GM23338 (cell line): ENCODE measurements at regions not wholly inside any gene's neighbourhood (a gene's known extent, or its start where the extent isn't known, plus 50 kb on each side); places are given as distances from the start of the nearest gene placed in this dataset.

Experiments used
- ATAC-seq: fragments of 200-7000 bp; cut with Tn5 transposase; 3 replicates; pipeline ENCODE4 v1.9.1; 2020
- DNase-seq: peaks from one replicate; pipeline ENCODE4 v3.0.0-alpha.2; 2015; ENCODE audit warnings: low spot score
- H2AFZ ChIP-seq: fragments of 200-600 bp; sonication (generic); 2 replicates; pipeline ENCODE4 v1.8.0; 2016; ENCODE audit warnings: antibody characterized with exemption, mild to moderate bottlenecking, moderate library complexity
- H3F3A ChIP-seq: fragments of 200-600 bp; sonication (generic); replicated peaks from 2 replicates; pipeline ENCODE4 v1.8.0; 2017; ENCODE audit warnings: antibody characterized with exemption, mixed run types, low read depth
- H3K27ac ChIP-seq: fragments of 200-600 bp; sonication (generic); 2 replicates; pipeline ENCODE4 v1.6.1; 2016; ENCODE audit warnings: low read depth
- H3K27me3 ChIP-seq: fragments of 200-600 bp; sonication (generic); 2 replicates; pipeline ENCODE4 v1.8.0; 2016; ENCODE audit warnings: mild to moderate bottlenecking, mixed run types, moderate library complexity; ENCODE audit not compliant: insufficient read depth
- H3K36me3 ChIP-seq: fragments of 200-600 bp; sonication (generic); 2 replicates; pipeline ENCODE4 v1.8.0; 2016; ENCODE audit warnings: mild to moderate bottlenecking; ENCODE audit not compliant: insufficient read depth
- H3K4me1 ChIP-seq: fragments of 200-600 bp; sonication (generic); 2 replicates; pipeline ENCODE4 v1.8.0; 2016; ENCODE audit warnings: mild to moderate bottlenecking, moderate library complexity; ENCODE audit not compliant: insufficient read depth
- H3K4me2 ChIP-seq: fragments of 200-600 bp; sonication (generic); 2 replicates; pipeline ENCODE4 v1.7.1; 2017; ENCODE audit warnings: mixed run types
- H3K4me3 ChIP-seq: fragments of 200-600 bp; sonication (generic); 2 replicates; pipeline ENCODE4 v1.6.1; 2016; ENCODE audit warnings: mixed run types
- H3K79me2 ChIP-seq: fragments of 200-600 bp; sonication (generic); replicated peaks from 2 replicates; pipeline ENCODE4 v1.8.0; 2017; ENCODE audit warnings: mild to moderate bottlenecking; ENCODE audit not compliant: insufficient read depth
- H3K9me2 ChIP-seq: fragments of 200-600 bp; sonication (generic); 2 replicates; pipeline ENCODE4 v1.8.0; 2017; ENCODE audit not compliant: insufficient read depth
- H4K20me1 ChIP-seq: fragments of 200-600 bp; sonication (generic); replicated peaks from 2 replicates; pipeline ENCODE4 v1.8.0; 2017; ENCODE audit warnings: mild to moderate bottlenecking; ENCODE audit not compliant: insufficient read depth
- H3K27ac Mint-ChIP-seq: 2 replicates; pipeline ENCODE4 v1.8.0; 2020; ENCODE audit warnings: inconsistent platforms, mild to moderate bottlenecking, moderate library complexity, mixed read lengths
- H3K27me3 Mint-ChIP-seq: 3 replicates; pipeline ENCODE4 v1.8.0; 2022; ENCODE audit warnings: low read depth, mild to moderate bottlenecking, moderate library complexity, mixed read lengths, inconsistent platforms; ENCODE audit not compliant: insufficient read depth, poor library complexity
- H3K36me3 Mint-ChIP-seq: 3 replicates; pipeline ENCODE4 v1.8.0; 2021; ENCODE audit warnings: low read depth, mild to moderate bottlenecking, inconsistent platforms, moderate library complexity, mixed read lengths
- H3K4me1 Mint-ChIP-seq: 3 replicates; pipeline ENCODE4 v1.8.0; 2020; ENCODE audit warnings: mild to moderate bottlenecking, inconsistent platforms, mixed read lengths
- H3K4me3 Mint-ChIP-seq: 3 replicates; pipeline ENCODE4 v1.8.0; 2021; ENCODE audit warnings: moderate library complexity, mild to moderate bottlenecking, inconsistent platforms, mixed read lengths
- H3K9me3 Mint-ChIP-seq: 3 replicates; pipeline ENCODE4 v1.8.0; 2020; ENCODE audit warnings: moderate library complexity, mild to moderate bottlenecking, inconsistent platforms, mixed read lengths
- CREB1 ChIP-seq: fragments of 250-450 bp; sonication (Bioruptor Pico); IDR thresholded peaks from 2 replicates; pipeline ENCODE4 v1.5.0; 2020; ENCODE audit warnings: low read depth, mild to moderate bottlenecking, moderate library complexity
- EZH2 ChIP-seq: fragments of 200-600 bp; sonication (generic); IDR thresholded peaks from one replicate; pipeline ENCODE4 v1.8.0; 2017; ENCODE audit warnings: antibody characterized with exemption, mild to moderate bottlenecking, low read depth; ENCODE audit not compliant: unreplicated experiment
- EZH2phosphoT487 ChIP-seq: fragments of 200-600 bp; sonication (generic); IDR thresholded peaks from one replicate; pipeline ENCODE4 v1.8.1; 2018; ENCODE audit warnings: antibody characterized with exemption; ENCODE audit not compliant: unreplicated experiment
- JUNB ChIP-seq: IDR thresholded peaks from one replicate; pipeline ENCODE4 v1.6.1; 2016; ENCODE audit warnings: antibody characterized with exemption; ENCODE audit not compliant: unreplicated experiment
- NANOG ChIP-seq: IDR thresholded peaks from 2 replicates; pipeline ENCODE4 v1.6.1; 2016; ENCODE audit warnings: antibody characterized with exemption, borderline replicate concordance
- POLR2AphosphoS5 ChIP-seq: IDR thresholded peaks from 2 replicates; pipeline ENCODE4 v1.6.1; 2016; ENCODE audit warnings: antibody characterized with exemption, low read depth
- STAT1 ChIP-seq: IDR thresholded peaks from one replicate; pipeline ENCODE4 v1.6.1; 2016; ENCODE audit warnings: antibody characterized with exemption; ENCODE audit not compliant: unreplicated experiment
- ZNF114 ChIP-seq: fragments of 250-450 bp; sonication (Bioruptor Pico); IDR thresholded peaks from 2 replicates; pipeline ENCODE4 v1.5.0; 2020; ENCODE audit warnings: mild to moderate bottlenecking, moderate library complexity
- ZNF331 ChIP-seq: fragments of 250-450 bp; sonication (Bioruptor Pico); IDR thresholded peaks from 2 replicates; pipeline ENCODE4 v1.5.0; 2020; ENCODE audit warnings: low read depth, mild to moderate bottlenecking, moderate library complexity
- TF ChIP-seq, protein P1 (sequence below), 2 experiments: fragments of 200-600 bp in 1 of 2; sonication (generic) in 1 of 2; conservative IDR thresholded peaks; 2 replicates each; pipeline versions ENCODE4 v1.5.1 to v1.6.1; 2016 to 2017; ENCODE audit warnings: antibody characterized with exemption in 2 of 2, low read depth in 2 of 2, mild to moderate bottlenecking in 2 of 2, moderate library complexity in 1 of 2
- TF ChIP-seq, protein P2 (sequence below): IDR thresholded peaks from one replicate; pipeline ENCODE4 v1.6.1; 2018; ENCODE audit warnings: antibody characterized with exemption; ENCODE audit not compliant: unreplicated experiment
- TF ChIP-seq, protein P3 (sequence below): fragments of 250-450 bp; sonication (Bioruptor Pico); IDR thresholded peaks from 2 replicates; pipeline ENCODE4 v1.5.0; 2020; ENCODE audit warnings: mild to moderate bottlenecking, moderate library complexity

DNA sequence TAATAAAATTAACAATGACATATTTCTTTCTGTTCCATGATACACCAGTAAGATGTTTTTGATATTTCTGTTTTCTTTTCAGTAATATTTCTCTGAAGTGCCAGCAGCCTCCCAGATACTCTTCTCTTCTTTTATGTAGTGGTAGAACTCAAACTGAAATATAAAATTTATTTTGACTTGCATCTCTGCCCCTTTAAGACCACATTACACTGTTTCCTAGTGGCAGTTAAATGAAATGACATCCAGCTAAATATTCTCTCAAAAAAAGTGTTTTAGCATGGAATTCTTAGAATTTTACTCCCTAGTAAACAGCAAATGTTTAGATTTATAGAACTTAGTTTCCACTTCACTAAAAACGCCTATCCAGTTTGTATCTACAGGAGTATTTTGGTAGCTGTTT lies 237.2 kb upstream of the MTPN start:
- no peak overlapping the region for H3K27ac Mint-ChIP-seq
- ATAC-seq (no peak), DNase-seq (peak; percentile 16)
- no peaks in the 10 kb centered on the region; the same call in 2 of the 3 replicates for H3K9me3 Mint-ChIP-seq
- Histone ChIP-seq H3K36me3 (no peaks in the 10 kb centered on the region), H3K27ac (no peak overlapping the region), H3K79me2 (no peaks in the 10 kb centered on the region), H4K20me1 (no peaks in the 10 kb centered on the region), H3K4me3 (no peak overlapping the region), H3K27me3 (no peaks in the 10 kb centered on the region), H3K9me2 (no peaks in the 10 kb centered on the region), H3F3A (no peaks in the 10 kb centered on the region), H3K4me1 (no peaks in the 10 kb centered on the region), H2AFZ (no peak overlapping the region), H3K4me2 (no peak overlapping the region)
- TF ChIP-seq ZNF114 (CRISPR knock-in tag) (no peak), EZH2 (no peak), STAT1 (no peak), CREB1 (CRISPR knock-in tag) (no peak), NANOG (no peak), POLR2AphosphoS5 (no peak)
- TF ChIP-seq, protein P1, sequence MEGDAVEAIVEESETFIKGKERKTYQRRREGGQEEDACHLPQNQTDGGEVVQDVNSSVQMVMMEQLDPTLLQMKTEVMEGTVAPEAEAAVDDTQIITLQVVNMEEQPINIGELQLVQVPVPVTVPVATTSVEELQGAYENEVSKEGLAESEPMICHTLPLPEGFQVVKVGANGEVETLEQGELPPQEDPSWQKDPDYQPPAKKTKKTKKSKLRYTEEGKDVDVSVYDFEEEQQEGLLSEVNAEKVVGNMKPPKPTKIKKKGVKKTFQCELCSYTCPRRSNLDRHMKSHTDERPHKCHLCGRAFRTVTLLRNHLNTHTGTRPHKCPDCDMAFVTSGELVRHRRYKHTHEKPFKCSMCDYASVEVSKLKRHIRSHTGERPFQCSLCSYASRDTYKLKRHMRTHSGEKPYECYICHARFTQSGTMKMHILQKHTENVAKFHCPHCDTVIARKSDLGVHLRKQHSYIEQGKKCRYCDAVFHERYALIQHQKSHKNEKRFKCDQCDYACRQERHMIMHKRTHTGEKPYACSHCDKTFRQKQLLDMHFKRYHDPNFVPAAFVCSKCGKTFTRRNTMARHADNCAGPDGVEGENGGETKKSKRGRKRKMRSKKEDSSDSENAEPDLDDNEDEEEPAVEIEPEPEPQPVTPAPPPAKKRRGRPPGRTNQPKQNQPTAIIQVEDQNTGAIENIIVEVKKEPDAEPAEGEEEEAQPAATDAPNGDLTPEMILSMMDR (conservative IDR thresholded peaks at IDR 0.05; ENCODE audit: low read depth in 2 of 2) = peak in 1 of 2 experiments; percentile 45; a peak in 1 of 4 replicates
- peaks cover under 1% of the 10 kb centered on the region for H3K27me3 Mint-ChIP-seq
- no peaks in the 10 kb centered on the region for H3K4me1 Mint-ChIP-seq
- H3K4me3 Mint-ChIP-seq = no peak overlapping the region
- no peaks in the 10 kb centered on the region for H3K36me3 Mint-ChIP-seq

DNA sequence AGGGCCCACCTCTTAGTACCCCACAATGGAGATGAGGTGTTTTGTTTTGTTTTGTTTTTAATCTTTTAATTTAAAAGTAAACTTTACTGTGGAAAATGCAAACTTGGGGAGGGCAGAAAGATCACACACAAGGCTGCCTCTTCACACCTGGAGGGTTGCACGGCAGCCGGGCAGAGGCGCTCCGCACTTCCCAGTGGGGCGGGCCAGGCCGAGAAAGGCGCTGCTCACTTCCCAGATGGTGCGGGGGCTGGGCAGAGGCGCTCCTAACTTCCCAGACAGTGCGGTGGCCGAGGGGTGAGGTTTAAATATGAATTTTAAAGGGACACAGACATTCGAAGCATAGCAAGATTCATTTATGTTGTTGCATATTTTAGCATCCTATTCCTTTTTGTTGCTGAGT lies 235.9 kb upstream of the MTPN start:
- no peak for ATAC-seq
- DNase-seq = no peak
- Histone ChIP-seq H3K79me2 (no peaks in the 10 kb centered on the region), H3K4me2 (no peak overlapping the region), H3K27me3 (no peaks in the 10 kb centered on the region), H3K4me3 (no peak overlapping the region), H3K9me2 (no peaks in the 10 kb centered on the region), H3K36me3 (no peaks in the 10 kb centered on the region), H3F3A (no peaks in the 10 kb centered on the region), H3K27ac (no peak overlapping the region), H3K4me1 (no peaks in the 10 kb centered on the region), H2AFZ (no peak overlapping the region), H4K20me1 (no peaks in the 10 kb centered on the region)
- Mint-ChIP-seq H3K36me3 (no peaks in the 10 kb centered on the region), H3K4me3 (no peak overlapping the region), H3K4me1 (no peaks in the 10 kb centered on the region), H3K27me3 (peaks cover 8% of the 10 kb centered on the region), H3K27ac (no peak overlapping the region), H3K9me3 (no peaks in the 10 kb centered on the region; the same call in 2 of the 3 replicates)
- TF ChIP-seq JUNB = no peak
- no peak for TF ChIP-seq ZNF331 (CRISPR knock-in tag)
- no peak for TF ChIP-seq EZH2phosphoT487
- TF ChIP-seq, protein P2, sequence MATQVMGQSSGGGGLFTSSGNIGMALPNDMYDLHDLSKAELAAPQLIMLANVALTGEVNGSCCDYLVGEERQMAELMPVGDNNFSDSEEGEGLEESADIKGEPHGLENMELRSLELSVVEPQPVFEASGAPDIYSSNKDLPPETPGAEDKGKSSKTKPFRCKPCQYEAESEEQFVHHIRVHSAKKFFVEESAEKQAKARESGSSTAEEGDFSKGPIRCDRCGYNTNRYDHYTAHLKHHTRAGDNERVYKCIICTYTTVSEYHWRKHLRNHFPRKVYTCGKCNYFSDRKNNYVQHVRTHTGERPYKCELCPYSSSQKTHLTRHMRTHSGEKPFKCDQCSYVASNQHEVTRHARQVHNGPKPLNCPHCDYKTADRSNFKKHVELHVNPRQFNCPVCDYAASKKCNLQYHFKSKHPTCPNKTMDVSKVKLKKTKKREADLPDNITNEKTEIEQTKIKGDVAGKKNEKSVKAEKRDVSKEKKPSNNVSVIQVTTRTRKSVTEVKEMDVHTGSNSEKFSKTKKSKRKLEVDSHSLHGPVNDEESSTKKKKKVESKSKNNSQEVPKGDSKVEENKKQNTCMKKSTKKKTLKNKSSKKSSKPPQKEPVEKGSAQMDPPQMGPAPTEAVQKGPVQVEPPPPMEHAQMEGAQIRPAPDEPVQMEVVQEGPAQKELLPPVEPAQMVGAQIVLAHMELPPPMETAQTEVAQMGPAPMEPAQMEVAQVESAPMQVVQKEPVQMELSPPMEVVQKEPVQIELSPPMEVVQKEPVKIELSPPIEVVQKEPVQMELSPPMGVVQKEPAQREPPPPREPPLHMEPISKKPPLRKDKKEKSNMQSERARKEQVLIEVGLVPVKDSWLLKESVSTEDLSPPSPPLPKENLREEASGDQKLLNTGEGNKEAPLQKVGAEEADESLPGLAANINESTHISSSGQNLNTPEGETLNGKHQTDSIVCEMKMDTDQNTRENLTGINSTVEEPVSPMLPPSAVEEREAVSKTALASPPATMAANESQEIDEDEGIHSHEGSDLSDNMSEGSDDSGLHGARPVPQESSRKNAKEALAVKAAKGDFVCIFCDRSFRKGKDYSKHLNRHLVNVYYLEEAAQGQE = no peak
- TF ChIP-seq STAT1 = no peak
- TF ChIP-seq, protein P3, sequence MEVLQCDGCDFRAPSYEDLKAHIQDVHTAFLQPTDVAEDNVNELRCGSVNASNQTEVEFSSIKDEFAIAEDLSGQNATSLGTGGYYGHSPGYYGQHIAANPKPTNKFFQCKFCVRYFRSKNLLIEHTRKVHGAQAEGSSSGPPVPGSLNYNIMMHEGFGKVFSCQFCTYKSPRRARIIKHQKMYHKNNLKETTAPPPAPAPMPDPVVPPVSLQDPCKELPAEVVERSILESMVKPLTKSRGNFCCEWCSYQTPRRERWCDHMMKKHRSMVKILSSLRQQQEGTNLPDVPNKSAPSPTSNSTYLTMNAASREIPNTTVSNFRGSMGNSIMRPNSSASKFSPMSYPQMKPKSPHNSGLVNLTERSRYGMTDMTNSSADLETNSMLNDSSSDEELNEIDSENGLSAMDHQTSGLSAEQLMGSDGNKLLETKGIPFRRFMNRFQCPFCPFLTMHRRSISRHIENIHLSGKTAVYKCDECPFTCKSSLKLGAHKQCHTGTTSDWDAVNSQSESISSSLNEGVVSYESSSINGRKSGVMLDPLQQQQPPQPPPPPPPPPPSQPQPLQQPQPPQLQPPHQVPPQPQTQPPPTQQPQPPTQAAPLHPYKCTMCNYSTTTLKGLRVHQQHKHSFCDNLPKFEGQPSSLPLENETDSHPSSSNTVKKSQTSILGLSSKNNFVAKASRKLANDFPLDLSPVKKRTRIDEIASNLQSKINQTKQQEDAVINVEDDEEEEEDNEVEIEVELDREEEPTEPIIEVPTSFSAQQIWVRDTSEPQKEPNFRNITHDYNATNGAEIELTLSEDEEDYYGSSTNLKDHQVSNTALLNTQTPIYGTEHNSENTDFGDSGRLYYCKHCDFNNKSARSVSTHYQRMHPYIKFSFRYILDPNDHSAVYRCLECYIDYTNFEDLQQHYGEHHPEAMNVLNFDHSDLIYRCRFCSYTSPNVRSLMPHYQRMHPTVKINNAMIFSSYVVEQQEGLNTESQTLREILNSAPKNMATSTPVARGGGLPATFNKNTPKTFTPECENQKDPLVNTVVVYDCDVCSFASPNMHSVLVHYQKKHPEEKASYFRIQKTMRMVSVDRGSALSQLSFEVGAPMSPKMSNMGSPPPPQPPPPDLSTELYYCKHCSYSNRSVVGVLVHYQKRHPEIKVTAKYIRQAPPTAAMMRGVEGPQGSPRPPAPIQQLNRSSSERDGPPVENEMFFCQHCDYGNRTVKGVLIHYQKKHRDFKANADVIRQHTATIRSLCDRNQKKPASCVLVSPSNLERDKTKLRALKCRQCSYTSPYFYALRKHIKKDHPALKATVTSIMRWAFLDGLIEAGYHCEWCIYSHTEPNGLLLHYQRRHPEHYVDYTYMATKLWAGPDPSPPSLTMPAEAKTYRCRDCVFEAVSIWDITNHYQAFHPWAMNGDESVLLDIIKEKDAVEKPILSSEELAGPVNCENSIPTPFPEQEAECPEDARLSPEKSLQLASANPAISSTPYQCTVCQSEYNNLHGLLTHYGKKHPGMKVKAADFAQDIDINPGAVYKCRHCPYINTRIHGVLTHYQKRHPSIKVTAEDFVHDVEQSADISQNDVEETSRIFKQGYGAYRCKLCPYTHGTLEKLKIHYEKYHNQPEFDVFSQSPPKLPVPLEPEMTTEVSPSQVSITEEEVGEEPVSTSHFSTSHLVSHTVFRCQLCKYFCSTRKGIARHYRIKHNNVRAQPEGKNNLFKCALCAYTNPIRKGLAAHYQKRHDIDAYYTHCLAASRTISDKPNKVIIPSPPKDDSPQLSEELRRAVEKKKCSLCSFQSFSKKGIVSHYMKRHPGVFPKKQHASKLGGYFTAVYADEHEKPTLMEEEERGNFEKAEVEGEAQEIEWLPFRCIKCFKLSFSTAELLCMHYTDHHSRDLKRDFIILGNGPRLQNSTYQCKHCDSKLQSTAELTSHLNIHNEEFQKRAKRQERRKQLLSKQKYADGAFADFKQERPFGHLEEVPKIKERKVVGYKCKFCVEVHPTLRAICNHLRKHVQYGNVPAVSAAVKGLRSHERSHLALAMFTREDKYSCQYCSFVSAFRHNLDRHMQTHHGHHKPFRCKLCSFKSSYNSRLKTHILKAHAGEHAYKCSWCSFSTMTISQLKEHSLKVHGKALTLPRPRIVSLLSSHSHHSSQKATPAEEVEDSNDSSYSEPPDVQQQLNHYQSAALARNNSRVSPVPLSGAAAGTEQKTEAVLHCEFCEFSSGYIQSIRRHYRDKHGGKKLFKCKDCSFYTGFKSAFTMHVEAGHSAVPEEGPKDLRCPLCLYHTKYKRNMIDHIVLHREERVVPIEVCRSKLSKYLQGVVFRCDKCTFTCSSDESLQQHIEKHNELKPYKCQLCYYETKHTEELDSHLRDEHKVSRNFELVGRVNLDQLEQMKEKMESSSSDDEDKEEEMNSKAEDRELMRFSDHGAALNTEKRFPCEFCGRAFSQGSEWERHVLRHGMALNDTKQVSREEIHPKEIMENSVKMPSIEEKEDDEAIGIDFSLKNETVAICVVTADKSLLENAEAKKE (CRISPR knock-in tag) = no peak
